HL-60/S4 (cell line): ENCODE measurements at regions not wholly inside any gene's neighbourhood (a gene's known extent, or its start where the extent isn't known, plus 50 kb on each side); places are given as distances from the start of the nearest gene placed in this dataset.
"Not testable (repeated sequence)": the region's sequence is repeated elsewhere in the genome, so short reads cannot be mapped to it uniquely, and the experiment has no call there.

Experiments used
- in situ Hi-C: fragments of 300-500 bp; cut with MboI; formaldehyde crosslinking; loops from 2 replicates; pipeline ENCODE4 v1.14.3; 2022; ENCODE audit warnings: low sequenced_read_pairs

DNA sequence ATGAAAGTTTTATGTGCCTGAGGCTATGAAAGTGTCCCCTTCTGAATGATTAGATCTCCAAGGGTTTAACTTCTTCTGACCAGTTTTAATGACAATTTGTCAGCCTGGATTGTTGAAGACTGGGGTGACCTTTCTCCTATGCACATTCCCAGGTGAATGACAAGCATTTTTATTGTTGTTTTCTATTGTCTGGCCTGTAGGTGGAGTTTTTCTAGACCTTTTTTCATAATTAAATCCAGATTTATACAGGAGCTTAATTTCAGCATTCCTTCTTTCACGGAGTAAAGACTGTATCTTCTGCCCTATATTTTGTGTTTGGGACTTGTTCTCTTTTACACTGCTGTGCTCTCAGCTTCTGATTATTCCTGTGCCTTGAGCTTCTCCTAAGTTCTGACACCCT is 125.0 kb upstream of the FAR2 start:
- in situ Hi-C loops, result no loop called here

DNA sequence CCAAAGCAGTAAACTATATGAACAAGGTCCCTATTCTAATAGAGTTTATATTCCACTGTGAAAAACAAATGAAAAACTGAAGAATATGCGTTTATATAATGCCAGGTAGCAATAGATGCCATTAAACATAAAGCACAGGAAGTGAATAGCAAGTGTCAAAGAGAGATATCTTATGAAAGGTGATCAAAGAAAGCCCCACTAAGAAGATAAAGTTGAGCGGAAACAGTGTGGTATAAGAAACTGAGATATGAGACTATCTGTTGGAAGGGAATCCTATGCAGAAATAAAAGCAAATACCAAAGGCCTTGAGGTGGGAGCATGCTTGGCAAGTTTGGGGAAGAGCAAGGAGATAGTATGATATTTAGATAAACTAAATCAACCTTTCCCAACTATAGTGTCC is 123.1 kb upstream of the FAR2 start:
- in situ Hi-C loops, result no loop called here

DNA sequence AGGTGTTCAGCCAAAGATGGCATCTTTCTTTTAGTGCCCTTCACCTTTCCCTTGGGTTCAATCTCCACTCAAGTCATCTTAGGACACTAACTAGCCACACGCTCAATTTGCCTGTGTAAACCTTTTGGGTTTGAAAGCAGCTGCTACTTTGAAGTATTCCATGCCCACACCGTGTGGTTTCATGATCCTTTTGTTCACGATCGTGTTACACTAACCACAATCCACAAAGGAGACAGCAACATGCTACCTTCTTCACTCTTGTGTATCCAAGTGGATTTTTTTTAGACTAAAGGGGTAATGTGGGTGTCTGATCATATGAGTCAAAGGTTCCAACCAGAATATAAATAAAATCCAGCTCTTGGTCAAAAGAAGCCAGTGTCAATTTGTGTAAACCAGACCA is 122.7 kb upstream of the FAR2 start:
- in situ Hi-C loops, result no loop called here

DNA sequence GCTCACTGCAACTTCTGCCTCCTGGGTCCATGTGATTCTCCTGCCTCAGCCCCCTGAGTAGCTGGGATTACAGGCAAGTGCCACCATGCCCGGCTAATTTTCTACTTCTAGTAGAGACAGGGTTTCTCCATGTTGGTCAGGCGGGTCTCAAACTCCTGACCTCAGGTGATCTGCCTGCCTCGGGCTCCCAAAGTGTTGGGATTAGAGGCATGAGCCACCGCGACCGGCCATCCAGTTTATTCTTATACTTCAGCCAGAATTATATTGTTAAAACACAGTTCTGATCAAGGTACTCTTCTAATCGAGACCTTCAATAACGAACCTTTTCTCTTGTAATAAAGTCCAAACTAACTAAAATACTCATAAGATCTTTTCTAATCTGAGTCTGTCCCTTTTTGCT is 119.6 kb upstream of the FAR2 start:
- in situ Hi-C loops, result not testable (repeated sequence)

DNA sequence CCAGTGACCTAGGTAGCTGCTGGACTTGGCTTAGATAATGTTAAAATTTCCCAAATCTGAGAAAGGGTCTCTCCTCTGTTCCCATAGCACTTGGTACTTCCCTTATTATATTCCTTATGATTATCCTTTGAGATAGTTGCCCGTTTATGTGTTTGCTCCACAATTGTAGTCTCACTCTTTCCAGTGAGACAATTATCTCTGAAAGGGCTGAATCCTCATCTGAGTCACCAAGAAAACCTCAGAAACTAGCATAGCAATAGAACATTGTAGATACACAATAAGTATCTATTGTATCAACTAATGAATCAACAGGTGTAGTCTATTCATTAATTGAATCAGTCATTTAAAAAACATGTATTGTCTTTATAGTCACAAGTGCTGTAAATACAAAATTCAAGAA is 119.1 kb upstream of the FAR2 start:
- in situ Hi-C loops, result no loop called here

DNA sequence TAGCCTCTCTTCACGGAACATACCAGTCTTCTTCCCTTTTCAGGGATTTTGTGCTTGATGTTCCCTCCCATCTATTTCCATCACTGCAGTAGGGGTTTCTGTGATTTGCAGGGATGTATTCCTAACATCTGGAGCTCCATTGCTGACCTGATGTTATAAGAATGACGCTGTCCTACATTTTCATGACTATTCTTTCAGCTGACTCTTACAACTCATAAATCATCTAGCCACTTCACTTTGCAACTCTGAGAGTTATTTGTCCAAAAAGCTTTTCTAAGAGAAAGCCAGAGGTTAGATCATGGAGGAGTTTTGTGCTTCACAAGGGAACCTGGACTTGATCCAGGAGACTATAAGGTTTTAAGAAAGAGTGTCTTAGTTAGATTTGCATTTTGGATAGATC is 116.6 kb upstream of the FAR2 start:
- in situ Hi-C loops, result no loop called here

DNA sequence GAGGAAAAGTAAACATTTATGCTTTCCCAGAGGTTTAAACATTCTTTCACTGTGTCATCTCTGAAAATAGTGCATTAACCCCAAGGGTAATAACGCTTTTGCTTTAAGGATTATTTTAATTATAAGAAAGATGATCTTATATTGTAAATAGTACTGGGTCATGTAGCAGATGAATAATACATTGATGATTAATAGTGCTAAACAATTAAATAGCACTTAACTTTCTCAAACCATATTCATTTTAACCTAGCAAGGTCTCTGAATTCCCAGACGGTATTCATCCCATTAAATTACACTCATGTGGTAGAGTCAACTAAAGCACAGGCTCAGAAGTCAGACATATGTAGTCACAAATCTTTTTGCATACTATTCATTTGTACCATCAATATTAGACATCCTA is 115.6 kb upstream of the FAR2 start:
- in situ Hi-C loops, result no loop called here

DNA sequence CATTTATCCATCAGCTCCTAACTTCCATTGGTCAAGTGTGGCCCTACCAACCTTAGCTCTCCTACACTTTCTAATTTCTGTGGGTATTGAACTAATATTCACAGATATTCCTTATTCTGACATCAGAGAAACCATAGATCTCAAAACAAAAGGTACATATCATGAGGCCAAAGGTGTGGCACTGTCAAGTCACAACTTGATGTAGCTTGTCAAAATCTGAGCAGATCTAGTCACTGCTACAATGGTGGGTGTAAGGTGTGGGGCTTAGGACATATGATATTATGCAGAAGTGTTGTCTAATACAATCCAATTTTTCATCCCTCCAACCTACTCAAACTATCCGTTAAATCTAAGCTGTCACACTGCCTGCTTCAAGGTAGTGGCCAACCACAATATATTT is 114.0 kb upstream of the FAR2 start:
- in situ Hi-C loops, result no loop called here

DNA sequence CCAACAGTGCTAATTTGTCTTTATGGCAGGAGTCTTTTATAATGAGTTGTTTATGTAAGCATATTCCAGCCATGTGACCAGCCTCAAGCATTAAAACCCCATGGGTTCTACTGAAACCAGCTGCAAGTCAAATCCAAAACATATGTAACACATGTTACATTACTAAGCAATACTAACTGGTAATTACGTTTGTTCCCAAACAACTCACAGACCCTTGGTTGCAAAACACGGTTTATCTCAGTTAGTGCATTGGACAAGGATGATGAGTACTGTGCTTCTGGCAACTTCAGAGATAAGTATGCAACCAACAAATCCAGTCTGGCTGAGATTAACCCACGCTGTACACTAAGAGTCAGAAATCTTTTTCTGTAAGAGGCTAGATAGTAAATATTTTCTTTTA is 110.1 kb upstream of the FAR2 start:
- in situ Hi-C loops, result no loop called here

DNA sequence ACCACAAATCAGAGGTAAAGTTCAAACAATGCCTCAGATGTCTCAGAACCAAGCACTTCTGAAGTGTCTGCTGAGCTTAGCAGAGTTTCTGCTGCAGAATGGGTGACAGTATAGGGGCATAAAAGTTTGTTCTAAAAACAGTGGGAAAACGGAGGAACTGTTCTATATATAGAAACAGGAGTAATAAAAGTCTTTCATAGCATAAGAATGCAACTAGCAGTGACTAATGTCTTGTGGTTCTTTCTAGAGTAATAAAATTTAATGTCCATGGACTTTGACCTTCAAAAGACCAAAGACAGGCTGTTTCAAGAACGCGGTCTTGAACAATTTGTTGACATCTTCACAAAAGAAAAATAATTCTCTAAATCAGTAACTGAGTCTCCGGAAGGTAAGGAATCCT is 107.5 kb upstream of the FAR2 start:
- in situ Hi-C loops, result no loop called here

DNA sequence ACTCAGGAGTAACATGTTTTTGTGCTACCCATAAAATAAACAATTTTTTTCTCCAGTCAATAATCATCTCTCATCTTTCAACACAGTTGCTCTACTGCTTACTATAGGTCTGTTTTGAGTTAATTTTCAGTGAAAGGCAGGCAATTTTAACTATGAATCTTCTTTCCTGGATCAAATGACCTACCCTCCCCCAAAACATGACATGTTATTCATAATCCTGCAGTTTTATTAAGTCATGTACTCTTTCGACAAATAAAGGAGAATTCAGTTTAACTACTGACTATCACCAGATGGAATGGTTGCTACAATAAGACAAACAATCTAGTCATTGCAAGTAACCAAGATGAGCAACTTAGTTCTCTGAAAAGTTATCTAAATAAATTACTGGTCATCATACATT is 106.0 kb upstream of the FAR2 start:
- in situ Hi-C loops, result no loop called here

DNA sequence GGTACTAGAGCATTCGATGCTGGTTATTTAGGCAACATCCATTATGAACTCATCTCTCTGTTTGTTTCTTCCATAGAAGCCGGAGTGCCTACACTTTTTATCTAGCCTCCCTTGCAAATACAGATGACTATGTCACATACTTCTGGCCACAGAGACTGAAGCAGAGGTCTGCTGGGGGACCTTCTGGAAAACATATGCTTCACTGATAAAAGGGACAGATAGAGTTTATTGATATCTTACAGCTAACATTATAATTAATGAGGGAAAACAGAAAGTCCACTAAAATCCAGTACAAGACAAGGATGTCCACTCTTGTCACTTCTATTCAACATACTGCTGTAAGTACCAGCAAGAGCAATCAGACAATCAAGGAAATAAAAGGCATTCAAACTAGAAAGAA is 104.3 kb upstream of the FAR2 start:
- in situ Hi-C loops, result no loop called here

DNA sequence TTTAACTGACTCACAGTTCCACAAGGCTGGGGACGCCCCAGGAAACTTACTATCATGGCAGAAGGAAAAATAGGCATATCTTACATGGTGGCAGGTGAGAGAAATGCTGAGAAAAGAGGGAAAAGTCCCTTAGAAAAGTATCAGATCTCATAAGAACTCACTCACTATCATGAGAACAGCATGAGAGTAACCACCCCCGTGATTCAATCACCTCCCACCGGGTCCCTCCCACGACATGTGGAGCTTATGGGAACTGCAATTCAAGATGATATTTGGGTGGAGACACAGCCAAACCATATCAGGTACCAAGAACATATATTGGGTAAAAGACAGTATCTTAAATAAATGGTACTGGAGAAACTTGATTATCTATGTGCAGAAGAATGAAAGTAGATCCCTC is 100.3 kb upstream of the FAR2 start:
- in situ Hi-C loops, result no loop called here

DNA sequence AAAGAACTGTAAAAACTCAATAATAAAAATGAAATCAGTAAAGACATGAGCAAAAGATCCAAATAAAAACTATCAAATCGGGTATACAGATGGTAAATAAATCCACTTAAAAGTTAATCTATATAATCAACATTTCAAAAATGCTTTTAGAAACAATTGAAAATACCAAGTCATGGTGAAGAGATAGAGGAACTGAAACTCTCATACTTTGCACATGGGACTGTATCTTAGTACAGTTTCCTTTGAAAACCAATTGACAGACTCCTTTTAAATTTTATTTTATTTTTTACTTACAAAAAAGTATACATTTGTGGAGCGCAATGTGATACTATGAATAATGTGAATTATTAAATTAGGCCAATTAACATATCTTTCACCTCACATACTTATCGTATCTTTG is 98.6 kb upstream of the FAR2 start:
- in situ Hi-C loops, result no loop called here

DNA sequence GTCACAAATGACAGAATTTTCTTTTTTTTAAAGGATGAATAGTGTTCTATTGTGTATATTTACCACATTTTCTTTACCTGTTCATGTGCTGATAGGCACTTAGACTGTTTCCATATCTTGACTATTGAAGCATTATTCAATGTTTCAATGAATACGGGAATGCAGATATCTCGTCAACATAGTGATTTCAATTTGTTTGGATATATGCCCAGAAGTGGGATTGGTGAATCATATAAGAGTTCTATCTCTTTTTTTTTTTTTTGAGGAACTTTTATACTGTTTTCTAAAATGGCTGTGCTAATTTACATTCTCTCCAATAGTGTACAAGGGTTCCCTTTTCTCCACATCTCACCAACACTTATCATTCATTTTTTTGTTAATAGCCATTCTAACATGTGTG is 97.9 kb upstream of the FAR2 start:
- in situ Hi-C loops, result no loop called here

DNA sequence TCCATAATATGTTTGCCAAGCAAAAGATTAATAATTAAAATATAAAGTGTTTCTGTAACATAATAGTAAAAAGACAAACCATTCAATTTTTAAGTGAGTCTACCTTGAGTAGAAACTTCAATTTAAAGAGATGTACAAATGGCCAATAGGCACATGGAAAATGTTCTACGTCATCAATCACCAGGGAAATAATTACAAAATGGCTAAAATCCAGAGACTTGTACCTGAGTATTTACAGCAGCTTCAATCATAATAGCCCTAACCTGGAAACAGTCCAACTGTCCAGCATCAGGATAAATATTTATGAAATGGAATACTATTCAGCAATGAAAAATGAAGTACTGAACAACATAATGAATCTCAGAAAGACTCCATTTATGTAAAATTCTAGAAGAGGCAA is 95.5 kb upstream of the FAR2 start:
- in situ Hi-C loops, result no loop called here

DNA sequence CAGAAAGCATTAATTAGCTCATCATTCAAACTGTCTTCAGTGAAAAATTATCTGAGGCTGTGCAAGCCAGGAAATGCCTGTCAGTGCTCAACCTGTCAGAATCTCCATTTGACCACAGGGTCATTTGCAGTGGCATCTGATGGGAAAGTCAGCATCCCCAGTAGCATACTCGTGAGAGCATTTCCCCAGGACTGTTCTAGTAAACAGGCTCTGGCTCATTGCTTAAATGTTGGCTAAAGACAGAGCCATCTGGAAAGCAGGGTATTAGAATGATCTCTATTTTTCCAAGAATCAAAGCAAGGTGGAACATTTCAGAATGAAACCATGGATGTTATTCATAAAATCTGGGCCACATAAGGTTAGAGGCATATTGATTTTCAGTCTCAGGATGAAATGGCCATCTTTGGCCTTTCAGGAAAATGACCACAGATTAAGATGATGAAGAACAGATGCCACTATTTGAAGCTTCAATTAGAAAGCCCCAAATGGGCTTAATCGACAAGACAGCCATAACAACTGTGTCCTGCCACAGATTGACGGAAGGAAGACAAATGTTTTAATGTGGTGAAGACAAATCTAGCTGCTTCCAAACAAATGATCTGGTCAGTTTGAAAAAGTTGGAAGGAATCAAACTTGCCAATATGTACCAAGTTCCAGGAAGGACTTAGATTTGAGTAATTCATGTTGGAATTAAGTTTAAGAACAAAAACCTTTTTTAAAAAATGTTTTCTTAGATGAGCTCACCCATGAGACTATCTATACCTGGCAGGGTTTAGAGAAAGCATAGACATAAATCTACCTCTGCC is 94.0 kb upstream of the FAR2 start:
- in situ Hi-C loops, result no loop called here

DNA sequence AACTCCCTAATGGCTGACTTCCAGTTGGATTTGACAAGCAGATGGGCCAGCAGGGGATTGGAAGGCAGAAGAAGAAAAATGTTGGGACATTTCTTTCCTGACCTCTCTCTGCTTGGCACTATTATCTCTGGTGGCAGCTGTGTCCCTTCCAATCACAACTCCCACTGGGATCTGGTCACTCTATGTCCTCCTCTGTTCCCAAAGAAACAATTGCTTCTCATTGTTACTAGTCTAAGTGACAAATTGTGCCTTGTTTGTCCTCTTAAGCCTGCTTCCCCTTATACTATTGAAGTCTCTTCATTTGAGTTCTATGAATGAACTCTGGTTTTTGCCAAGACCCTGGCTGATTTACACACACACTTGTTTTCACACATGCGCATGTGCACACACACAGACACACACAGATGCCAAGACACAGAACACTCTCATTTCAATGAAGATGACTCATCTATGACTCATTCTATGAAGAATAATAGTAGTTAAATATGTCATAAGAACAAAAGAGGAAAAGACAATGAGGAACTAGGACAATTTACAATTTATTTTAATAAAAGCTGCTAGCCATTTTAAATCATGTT is 83.0 kb upstream of the FAR2 start:
- in situ Hi-C loops, result no loop called here

DNA sequence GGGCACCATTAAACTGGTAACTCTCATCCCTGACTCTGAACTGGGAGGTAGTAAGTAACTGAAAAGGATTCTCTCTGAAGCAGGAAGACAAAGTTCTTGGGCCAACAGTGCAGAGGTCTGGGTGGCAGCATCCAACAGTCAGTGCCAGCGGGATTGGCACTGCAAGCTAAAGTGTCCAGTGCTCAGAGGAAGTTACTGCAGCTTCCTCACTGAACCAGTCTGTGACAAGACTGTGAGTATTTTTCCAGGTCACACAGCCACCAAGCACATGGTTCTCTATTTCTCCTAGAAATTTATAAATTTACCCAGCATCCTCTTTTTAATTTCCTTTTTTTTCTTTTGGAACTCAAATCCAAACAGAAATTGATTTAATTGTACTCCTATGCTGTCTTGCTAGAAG is 81.6 kb upstream of the FAR2 start:
- in situ Hi-C loops, result no loop called here

DNA sequence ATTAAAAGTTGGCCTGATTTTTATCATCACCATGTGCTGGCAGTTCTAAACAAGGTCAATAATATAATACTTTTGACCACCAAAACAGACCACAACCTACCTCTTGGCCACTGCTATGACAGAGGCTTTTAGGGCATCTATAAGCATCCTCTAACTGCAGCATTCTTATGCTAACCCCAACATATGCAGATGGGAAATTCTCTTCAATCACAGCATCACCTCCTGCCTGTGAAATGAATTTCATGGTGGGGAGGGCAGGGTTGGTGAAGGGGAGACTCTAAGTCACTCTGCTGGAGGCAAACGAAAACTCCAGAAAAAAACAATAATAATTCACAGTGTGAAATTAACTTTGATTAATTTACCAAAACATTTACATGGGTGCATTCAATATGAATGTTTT is 78.8 kb upstream of the FAR2 start:
- in situ Hi-C loops, result loop anchor here (10.0 kb wide), 1 partner anchor 244 kb away; no protein-coding TSS in a partner anchor

DNA sequence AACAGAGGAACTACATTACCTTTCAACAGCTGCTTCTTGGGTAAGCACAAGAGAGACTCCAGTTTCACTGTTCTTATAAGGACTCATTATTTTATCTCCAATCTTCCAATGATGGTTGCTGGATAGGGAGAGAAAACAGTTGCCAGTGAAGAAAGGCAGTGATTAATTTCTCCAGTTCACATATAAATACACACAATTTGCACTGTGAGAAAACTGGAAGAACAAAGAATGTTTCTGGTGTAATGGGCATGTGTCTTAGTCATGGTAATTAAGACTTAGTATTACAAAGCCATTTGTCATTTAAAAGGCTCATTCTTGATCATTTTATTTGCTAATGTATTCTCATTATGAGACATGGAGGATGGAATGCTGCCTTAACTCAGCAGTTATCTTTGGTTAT is 78.0 kb upstream of the FAR2 start:
- in situ Hi-C loops, result loop anchor here (10.0 kb wide), 1 partner anchor 244 kb away; no protein-coding TSS in a partner anchor

DNA sequence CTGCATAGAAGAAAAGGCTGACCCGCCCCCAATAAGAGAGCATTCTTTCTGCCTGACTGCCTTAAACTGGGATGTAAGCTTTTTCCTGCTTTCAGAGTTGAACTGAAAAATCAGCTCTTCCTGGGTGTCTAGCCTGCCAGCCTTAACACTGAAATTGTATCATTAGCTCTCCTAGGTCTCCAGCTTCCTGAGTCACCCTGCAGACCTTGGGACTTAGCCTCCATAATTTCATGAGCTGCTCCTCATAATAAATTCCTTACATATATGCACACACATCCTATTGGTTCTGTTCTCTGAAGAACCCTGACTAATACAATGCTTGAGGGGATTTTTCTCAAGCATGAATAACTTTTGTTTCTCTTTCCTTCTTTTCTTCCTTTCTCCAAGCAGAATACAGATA is 76.4 kb upstream of the FAR2 start:
- in situ Hi-C loops, result loop anchor here (10.0 kb wide), 1 partner anchor 242 kb away; no protein-coding TSS in a partner anchor
